Stimulated activated CD8-positive, alpha-beta memory T cell treated with anti-CD3 and anti-CD28 coated beads, Interleukin-7, amount 100 ng/mL, for 24 hours (primary cell): ENCODE measurements at regions not wholly inside any gene's neighbourhood (a gene's known extent, or its start where the extent isn't known, plus 50 kb on each side); places are given as distances from the start of the nearest gene placed in this dataset.

Experiments used
- DNase-seq: peaks from one replicate; pipeline ENCODE4 v3.0.0-alpha.2; 2020; ENCODE audit warnings: low read depth

DNA sequence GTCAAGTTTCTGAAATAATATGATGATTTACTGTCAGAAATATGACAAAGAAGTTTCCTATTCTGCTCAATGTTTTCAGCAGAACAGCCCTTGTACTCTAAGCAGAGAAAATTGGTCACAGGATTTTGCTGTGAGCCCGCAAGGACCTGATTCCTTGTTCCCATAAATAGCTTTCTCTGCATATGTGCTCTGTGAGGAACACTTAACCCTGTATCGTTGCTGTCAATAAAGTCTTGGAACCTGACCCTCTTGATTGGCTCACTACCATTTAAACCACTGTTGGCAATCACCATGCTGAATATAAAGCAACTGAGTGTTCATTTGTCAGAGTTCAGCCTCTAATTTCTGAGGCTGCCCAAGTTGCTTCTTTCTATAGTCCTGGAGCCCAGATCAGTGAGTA is 158.2 kb upstream of the NOCT start:
- DNase-seq, result no peak

DNA sequence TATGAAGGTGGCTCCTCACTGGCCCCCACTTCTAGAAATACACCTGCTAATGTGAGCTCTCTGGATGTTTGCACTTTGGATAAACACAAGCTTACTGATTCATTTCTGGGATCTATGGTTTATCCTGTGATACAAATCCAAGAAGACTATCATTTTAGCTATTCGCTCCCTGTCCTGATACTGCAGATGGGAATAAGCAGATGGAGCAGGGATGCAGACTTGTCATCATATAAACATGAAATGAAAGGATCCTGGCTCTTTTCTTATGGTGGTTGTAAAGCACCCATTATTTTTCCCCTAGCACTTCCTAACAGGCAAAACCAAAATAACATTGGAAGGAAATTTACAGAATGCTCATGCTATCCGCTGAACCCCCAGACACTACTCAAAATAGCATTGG is 162.9 kb upstream of the NOCT start:
- no peak for DNase-seq

GRCh38 chr4:138851391-138852335 is 163.9 kb upstream of the NOCT start:
- DNase-seq, result no peak

DNA sequence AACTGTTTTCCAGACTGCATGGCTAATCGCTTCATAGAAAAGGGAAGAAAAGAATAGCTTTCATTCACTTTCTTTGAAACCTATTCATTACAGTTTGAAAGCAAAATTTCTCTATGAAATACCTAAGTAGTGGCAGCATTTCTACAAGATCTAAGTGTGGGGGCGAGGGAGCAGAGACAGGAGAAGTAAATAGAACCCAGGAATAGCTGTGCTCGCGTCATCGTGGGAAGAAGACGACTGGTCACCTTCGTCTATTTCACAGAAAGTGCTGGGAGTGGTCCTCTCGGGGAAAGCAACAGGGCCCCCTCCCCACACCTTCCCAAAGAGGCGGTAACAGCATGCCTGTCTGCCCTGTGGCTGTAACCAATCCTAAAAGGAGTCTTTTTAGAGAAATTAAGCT is 169.9 kb upstream of the NOCT start:
- no peak for DNase-seq

DNA sequence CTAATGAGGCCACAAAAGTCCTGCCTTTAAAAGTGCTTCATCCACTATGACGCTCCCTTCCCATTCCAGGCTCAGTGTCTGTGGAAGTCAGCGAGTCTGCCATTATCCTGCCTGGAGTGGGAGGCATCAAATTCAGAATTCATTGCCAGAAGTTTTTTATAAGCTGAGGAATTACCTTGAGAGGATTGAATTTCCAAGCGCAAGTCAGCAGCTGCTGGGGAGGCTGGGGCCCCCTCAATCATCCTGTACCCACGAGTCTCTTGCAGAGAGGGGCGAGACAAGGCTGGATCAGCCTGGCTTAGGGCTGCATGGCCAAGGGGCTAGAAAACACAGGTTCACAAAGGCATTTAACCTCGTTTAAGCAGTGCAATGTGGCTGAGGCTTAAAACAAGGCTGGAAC is 170.5 kb upstream of the NOCT start:
- DNase-seq, result no peak

DNA sequence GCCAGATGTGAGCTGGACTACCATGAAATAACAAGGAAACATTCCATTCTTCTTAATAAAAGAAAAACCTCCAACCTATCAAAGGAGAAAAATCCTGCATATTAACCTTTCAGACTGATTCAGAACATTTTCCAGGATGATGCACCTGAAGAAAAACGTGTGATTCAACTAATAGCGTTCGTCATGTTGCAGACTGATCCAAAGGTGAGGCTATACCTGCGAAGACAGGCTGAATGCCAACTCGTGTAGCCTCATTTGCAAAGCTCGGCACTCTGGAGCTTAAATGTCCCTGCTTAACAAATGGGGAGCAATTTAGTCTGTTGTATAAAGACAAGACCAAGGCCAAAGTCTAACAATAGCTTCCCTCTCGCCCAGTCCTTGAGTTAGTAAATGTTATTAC is 172.0 kb upstream of the NOCT start:
- no peak for DNase-seq

DNA sequence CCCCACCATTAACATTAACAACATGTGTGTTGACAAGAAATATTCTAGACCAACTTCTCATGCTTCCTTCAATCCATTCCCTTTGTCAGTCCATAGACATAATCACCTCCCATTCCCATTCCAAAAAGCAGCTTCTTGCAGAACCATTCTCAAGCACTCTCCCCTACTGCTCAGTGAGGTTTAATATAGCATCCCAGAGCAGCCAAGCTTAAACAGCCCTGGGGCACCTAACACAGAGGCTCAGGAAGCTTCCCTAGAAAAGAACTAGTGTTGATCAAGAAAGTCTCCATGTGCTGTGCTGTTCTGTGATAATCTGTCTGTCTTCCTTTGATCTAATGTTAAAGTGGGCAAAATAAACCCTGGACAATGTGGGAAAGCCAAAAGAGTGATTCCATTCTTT is 174.2 kb upstream of the NOCT start:
- no peak for DNase-seq

- DNase-seq, result no peak
Measured at GRCh38 chr4:138838251-138838650, 177.3 kb upstream of the NOCT start.

DNA sequence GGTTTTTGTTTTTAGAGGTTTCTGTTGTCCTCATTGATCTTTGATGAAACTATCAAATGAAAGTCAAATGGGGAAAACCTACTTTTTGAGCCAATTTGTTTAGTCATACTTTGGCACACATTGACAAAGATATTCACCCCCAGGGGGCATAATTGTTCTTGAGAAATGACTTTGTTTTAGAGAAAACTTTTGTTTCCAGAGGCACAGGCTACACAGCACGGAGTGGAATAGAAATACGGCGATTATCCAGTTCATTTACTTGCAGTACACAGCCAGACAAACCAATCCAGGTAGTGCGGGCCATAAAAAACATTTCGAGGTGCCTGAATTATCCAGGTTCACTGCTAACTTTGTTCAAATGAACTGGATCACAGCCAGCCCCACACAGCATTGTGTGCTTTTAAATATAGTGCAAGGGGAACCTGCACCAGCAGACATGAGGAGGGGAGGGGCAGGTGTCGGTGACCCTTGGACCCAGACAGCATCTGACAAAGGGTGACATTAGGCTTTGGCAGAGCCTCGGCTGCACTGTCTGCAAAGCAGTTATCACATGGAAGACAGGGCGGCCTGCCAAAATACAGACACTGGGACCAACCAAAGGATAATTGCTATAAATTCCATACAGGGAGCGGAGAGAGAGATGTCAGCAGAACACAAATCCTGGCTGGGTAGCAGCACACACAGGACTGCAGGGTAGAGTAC is 179.6 kb upstream of the NOCT start:
- DNase-seq, result no peak

DNA sequence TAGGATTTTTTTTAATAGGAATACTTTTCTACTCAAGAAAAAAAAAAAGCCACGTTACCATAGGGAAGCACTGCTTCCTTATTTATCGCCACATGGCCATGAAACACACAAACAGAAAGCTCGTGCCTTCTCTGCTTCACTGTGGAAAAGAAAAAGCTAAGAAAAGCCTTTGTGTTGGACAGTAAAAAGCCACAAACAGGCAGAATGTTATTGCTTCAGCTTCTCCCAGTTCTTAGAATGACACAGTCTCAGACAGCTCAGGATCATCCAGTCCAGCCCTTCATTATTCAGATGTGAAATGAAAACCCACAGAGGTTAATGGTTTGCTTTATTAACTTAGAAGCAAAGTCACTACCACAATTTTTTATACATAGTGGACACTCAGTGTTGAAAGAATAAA is 181.6 kb upstream of the NOCT start:
- DNase-seq, result no peak

- DNase-seq, result no peak
Measured at GRCh38 chr4:138832563-138832962, 183.0 kb upstream of the NOCT start.

DNA sequence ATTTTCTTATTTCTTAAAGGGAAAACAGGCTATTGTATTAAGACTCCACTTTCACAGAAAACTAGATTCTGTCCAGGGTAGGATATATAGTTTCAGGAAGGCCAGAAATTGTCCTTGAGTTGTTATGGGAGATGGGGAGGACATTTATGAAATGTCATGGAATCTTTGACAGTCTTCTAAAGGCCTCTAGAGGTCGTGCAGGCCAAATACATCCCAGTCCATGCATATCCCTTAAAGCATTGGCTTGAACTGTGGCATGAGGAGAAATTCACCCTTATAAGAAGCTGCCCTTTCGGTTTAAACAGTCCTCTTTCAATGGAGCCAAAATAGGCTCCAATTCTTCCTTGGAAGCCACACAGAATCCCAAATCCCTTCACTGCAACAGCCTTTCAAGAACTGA is 183.6 kb upstream of the NOCT start:
- no peak for DNase-seq

DNA sequence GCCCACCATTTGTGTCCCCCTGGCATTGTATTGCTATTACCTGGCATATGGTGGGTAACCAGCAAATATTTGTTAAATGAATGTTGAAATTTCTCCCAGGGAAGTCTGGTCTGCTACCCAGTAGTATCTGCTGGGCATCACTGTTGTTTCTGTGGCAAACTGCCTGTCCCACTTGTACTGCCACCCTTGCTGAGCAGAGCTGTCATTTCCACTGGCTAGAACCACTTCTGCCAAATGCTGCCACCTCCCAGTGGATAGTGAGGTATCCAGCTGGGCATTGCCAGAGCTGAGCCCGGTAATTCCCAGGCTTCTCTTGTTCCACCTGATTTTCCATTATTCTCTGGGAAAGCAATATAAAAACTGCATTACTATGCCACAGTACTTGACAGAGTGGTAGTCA is 186.7 kb upstream of the NOCT start:
- DNase-seq, result no peak

- no peak for DNase-seq
Measured at GRCh38 chr4:138826754-138827153, 188.8 kb upstream of the NOCT start.

DNA sequence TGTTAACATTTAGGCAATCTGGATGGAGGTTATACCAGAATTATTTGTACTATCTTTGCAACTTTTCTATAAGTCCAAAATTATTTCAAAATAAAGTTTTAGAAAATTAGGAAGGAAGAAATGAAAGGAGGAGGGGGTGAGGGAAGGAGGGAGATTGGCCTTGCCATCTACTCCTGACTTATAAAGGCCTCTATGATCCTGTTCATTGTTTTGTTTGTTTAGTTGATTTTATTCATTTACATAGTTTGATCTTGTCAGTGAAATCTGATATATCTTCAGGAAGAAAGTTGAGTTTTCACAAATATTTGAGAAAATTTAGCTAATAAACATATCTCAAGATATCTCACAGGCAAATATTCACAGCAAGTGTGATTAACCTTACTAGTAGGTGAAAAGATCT is 189.3 kb upstream of the NOCT start:
- no peak for DNase-seq

- DNase-seq, result no peak
Measured at GRCh38 chr4:138821331-138821730, 194.2 kb upstream of the NOCT start.

DNA sequence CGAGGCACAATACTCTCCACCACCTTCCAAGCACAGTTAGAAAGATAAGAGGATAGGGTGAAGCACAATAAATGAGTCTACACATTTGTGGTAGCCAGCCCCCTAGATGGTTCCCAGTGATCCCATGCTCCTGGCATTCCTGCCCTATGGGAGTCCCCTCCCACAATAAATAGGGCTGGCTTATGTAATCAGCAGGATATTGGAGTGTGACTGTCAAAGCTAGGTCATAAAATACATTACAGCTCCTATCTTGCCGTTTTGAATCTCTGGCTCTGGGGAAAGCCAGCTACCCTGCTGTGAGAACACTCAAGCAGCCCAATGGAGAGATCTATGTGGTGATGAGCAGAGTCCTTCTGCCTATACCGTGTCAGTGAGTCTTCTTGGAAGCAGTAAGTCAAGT is 198.7 kb upstream of the NOCT start:
- DNase-seq, result no peak

- no peak for DNase-seq
Measured at GRCh38 chr4:138815811-138816210, 199.8 kb upstream of the NOCT start.

DNA sequence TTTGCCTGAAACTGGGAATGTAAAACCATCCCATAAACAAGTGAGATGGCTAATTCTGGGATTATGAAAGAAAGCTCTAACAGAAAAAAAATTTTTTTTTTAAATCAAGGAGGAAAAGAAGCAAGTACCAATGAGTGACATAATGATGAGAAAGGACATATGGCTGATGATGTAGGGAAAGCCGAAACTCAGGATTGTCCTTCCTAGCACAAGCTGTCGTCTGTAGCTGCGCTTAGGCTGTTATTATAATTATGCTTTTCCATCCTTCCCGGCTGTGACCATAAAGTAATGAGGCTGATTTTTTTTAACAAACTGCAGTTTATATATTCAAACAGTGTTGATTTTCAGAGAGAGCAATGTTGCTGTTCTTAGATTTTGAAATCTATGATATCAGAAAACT is 209.8 kb upstream of the NOCT start:
- no peak for DNase-seq

GRCh38 chr4:138804711-138805110 is 210.9 kb upstream of the NOCT start:
- no peak for DNase-seq

DNA sequence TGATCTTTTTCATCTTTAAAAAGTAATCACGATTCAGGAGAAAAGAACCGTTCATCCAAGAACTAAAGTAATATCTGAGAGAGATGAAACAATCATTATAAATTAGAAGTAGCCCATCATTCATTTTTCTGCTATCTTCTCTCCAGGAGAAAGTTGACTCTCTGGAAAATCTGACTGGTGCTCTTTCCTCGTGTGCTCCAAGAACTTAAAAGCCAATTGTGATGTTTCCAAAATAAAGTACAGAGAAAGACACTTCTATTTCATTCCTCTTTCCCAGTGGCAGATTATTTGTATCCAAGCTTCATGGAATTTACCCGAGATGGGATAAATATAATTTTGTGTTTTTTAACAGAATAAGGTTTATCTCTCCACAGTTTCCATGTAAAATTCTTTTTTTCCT is 212.5 kb upstream of the NOCT start:
- no peak for DNase-seq

DNA sequence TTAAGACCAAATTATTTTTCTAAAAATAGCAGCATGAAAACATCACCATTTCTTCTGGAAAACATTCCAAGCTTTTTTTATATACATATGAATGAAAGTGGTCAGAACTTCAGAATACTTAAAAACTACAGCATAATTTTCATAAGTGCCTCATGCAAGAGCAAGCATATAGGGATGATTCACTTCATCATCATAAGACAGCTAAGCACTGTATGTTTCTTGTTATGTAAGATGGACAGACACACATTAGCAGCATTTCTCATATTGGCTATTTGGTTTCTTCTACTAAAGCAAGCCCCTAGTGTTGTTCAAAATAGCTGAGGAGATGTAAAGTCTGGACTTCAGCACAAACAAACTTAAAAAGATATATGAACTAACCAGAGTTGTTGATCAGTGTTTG is 213.1 kb upstream of the NOCT start:
- no peak for DNase-seq

DNA sequence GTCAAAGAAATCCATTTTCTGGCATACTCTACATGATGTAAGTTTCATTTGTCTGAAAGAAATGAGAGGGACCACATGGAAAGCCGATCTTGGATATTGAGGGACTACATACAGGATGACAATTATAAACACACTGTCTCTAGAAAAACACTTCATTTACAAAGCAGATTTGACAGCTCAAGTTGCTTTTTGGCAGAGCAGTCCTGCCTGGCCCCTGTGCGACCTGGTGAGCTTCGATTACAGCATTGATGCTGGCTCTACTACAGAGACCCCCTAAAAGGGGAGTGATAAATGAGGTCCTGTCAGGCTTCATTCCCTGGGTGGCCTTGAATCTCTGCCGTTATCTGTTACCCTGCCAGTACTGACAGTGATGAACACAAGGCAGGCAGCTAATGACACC is 215.2 kb upstream of the NOCT start:
- DNase-seq, result no peak

GRCh38 chr4:138798404-138798803 is 217.2 kb upstream of the NOCT start:
- DNase-seq, result no peak
